ENCODE measurements at regions not wholly inside any gene's neighbourhood (a gene's known extent, or its start where the extent isn't known, plus 50 kb on each side); places are given as distances from the start of the nearest gene placed in this dataset.

GRCh38 chr4:179755322-179755721 lies 2313.1 kb upstream of the AGA start:
- no peak for DNase-seq

GRCh38 chr4:179757641-179758040 lies 2315.4 kb upstream of the AGA start:
- no peak for DNase-seq

DNA sequence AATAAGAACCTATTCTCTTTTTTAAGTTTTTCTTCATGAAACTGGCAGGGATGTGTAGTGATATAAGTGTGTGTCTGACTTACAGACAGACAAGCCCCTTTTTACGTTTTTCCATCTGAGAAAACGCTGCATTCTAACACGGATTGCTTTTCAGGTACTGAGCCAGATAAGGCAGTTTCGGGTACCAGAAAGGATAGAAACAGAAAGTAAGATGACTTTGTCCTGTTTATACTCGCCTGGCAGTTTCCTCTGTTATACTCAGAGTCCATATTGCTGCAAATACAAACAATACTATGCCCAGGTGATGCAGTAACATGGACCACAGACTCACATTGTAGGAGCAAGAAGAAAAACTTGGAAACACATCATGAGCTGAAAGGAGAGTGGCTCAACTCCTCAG lies 2320.6 kb upstream of the AGA start:
- no peak for DNase-seq

GRCh38 chr4:179766938-179767337 lies 2324.7 kb upstream of the AGA start:
- no peak for DNase-seq

GRCh38 chr4:179768996-179769395 lies 2326.8 kb upstream of the AGA start:
- DNase-seq = no peak

- DNase-seq = no peak
These were observed 2355.5 kb upstream of the AGA start for GRCh38 chr4:179797738-179798137.

GRCh38 chr4:179803857-179804256 lies 2361.6 kb upstream of the AGA start:
- DNase-seq = no peak

DNA sequence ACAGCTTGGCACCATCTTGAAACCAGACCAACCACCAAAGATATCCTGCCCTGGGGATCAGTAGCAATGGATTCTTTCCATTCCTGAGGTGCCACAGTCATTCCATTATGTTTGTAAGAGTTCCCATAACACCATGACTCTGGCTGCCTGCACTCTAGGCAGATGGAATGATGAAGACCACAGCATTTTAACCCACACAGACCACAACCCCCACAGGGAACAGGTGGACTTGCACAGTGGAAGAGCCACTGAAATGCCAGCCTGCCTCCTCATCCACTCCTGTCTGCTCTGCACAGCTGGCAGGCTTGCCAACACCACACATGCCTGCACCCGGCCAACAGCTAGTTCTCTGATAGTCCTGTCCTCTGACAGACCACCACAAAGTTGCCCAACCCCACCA lies 2362.2 kb upstream of the AGA start:
- DNase-seq = no peak

- no peak for DNase-seq
These were observed 2375.1 kb upstream of the AGA start for GRCh38 chr4:179817317-179817716.

DNA sequence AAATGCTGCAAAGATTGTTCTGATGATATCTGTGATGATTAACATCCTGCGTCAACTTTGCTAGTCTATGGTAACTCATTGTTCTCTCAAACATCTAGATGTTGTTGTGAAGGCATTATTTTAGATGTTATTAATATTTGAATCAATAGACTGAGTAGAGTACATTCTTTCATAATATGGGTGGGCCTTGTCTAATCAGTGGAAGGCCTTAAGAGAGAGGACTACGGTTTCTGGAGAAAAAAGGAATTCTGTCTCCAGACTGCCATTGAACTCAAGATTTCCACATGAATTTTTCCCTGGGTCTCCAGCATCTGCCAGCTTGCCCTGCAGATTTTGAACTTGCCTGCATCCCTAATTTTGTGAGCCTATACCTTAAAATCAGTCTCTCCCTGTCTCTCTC lies 2381.1 kb upstream of the AGA start:
- DNase-seq = no peak

GRCh38 chr4:179831274-179831673 lies 2389.0 kb upstream of the AGA start:
- no peak for DNase-seq

DNA sequence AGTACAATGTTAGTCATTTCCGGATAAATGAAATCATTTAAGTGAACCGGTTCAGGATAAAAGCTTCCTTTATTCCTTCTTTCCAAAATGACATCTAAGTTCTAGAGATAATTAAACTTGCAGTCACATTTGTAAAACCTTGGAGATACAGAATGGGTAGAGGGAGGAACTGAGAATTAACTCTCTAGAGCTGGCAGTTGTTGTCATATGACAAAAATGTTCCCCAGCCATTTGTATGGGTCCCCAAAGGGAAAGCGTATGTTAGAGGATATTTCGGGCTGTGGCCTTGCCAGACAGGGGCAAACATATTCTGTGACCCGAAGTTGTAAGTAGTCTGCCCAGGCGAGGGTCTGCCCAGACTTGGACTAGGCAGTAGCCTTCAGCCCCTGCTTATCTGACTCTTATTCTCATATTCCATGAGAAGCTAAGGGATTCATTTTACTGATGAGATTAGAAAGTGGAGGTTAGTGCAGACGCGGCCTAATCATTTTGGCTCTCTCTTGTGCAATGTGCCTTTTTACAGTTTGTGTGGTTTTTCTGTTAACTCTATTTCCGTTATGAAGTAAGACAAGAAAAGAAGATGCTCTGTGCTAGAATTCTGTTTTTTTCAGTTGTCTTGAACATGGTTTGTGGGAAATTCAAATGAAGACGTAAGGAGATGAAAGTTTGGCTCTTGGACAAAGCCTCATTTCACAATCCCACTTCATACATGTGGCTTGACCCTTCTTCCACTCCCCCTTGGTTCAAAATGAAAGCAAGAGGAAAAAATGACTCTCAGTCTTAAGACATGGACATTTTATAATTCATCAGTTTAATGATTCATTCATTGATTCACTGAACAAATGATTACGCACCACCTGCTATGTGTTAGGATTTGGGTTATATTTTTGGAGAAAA lies 2394.2 kb upstream of the AGA start:
- no peak for DNase-seq

GRCh38 chr4:179843370-179843769 lies 2399.8 kb upstream of the TENM3 start:
- DNase-seq = no peak

GRCh38 chr4:179855469-179855868 lies 2387.7 kb upstream of the TENM3 start:
- DNase-seq = no peak

DNA sequence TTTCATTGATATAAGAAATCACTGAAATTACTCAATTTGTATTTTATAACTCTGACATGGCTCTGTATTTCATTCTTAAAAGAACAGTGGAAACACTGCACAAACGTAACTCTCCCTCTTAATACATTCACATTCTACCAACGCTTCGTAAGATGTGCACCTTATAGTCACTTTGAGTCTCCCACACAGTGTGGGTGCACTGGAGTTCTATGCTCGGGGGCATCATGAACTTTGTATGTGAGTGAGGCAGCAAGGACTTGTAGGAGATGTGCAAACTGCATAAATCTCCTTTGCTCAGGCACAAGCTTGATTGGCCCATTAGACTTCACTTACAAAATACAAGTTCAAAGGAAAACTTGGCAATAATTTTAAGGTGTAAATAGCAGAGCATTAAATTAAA lies 2385.0 kb upstream of the TENM3 start:
- no peak for DNase-seq

DNA sequence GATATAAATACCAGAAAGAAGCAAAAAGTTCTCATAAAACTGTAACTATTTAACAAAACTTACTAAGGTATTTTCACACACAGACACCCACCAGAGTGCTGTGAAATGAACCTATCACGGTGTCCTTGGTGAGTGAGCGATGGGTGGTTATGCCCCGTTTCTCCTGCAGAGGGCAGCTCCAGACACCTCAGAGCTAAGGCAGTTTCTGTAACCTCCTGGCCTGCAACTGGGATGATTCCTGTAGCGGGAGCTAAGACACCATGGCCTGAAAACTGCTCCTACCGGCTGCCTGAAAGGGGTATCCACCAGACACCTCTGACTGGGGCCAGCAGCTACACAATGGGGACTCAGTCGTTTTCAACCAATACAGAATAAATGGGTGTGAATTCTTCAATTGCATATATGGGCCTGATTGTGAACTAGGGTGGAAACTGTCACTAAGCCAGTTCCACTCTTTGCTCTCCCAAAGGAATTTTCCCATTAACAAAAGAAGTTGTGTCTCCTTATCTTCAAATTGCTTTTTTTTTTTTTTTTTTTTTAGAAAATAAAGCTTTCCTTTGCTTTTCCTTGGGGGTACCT lies 2375.8 kb upstream of the TENM3 start:
- DNase-seq = peak; percentile 39

- no peak for DNase-seq
These were observed 2371.5 kb upstream of the TENM3 start for GRCh38 chr4:179871726-179872125.

DNA sequence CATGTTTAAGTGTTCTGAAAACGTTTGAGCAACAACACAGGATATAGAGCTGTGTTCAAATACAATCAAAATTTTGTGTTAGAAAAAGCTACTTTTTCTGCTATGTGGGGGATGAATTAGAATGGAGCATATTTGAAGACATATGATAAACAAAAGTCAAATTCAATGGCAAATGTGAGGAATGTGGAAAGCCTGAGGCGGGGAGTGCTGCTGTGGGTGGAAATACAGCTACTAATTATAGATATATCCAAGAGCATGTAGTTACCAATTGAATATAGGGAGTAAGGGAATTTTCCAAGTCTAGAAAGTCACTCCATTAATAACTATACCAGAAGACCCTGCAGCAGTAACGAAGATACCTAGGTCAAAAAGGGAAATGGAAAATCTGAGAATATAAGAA lies 2370.4 kb upstream of the TENM3 start:
- no peak for DNase-seq

- no peak for DNase-seq
These were observed 2362.4 kb upstream of the TENM3 start for GRCh38 chr4:179880756-179881155.

DNA sequence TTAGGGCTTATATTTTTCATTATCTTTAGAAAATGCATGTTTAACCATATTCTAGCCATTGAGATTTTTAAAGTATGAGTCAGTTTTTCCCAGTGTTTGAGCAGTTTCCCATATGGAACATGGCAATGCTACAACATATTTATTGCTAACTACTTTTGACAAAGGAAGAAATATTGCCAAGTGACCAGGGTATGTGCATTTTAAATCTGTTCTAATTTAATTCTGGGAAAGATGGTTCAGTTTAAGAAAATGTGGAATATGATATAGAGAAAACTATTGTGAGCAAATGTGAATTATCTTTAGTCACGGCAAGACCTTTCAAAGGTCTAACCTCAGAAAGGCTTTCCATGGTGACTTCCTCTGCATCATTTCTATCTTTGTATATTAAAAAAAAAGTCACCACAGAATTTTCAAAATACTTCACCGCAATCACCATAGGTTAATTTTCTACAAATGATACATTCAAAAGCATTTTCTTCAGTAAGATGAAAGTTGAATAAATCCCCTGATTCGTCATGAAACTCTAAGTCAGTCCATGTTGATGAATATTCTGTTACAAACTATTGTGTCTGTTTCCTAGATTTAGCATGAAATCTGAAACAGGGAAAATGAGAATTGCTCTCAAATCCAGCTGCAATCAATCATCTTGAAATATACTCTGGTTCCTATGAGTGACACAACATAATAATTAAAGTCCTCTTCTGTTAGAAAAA lies 2349.0 kb upstream of the TENM3 start:
- no peak for DNase-seq

GRCh38 chr4:179919587-179919986 lies 2323.6 kb upstream of the TENM3 start:
- no peak for DNase-seq

DNA sequence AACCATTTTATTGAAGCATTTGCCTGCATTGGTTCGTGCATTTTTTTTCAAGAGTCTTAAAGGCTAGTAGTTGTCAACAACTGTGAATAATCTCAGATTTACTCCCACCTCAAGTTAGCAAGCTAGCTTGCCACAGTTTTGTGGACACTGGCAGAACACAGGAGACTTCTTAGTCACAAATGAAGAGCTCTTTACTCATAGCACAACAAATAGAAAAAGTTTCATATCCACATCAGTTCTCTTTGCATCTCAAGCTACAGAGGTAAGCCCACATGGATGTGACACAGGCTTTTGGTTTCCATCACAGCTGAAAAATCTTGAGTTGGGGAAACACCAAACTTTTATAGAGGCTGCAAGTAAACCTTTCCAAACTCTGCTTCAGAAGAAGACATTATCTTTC lies 2315.7 kb upstream of the TENM3 start:
- DNase-seq = no peak

- no peak for DNase-seq
These were observed 2301.3 kb upstream of the TENM3 start for GRCh38 chr4:179941911-179942310.

DNA sequence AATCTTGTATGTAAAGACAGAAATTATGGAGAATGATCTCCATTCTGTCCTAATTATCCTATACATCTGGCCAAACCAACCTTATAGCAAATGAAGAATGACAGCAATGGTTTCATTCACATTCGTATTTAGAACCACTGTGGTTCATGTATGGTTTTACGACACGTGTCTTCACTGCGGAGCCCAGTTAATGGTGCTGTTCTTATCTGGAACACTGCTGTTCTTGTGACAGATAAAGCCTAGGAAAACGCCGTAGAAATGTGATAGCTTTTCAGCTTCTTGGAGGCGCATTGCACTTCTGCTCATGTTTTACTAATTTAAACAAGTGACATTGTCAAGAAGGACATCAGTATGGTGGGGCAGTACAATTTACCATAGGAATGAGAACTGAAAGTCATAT lies 2266.4 kb upstream of the TENM3 start:
- DNase-seq = no peak

Data from activated CD4-positive, alpha-beta T cell treated with anti-CD3 and anti-CD28 coated beads, Interleukin-2, amount 50 U/mL, for 16 hours (primary cell).